ENCODE measurements at regions not wholly inside any gene's neighbourhood (a gene's known extent, or its start where the extent isn't known, plus 50 kb on each side); places are given as distances from the start of the nearest gene placed in this dataset.

GRCh38 chr16:62596125-62596524, 559.9 kb upstream of the CDH8 start:
- Histone ChIP-seq H3K36me3 (no peaks in the 10 kb centered on the region), H3K4me1 (no peaks in the 10 kb centered on the region), H3K27me3 (no peaks in the 10 kb centered on the region), H3K9me3 (no peaks in the 10 kb centered on the region), H3K4me3 (no peak overlapping the region), H3K27ac (no peak overlapping the region)
- intact Hi-C loops (cut with DNase I) = no loop called here
- TF ChIP-seq POLR2A (IDR thresholded peaks at IDR 0.05) (no peak), POLR2AphosphoS5 (IDR thresholded peaks at IDR 0.05; ENCODE audit: insufficient read depth in 1 of 2, low read depth in 1 of 2) (no peak)
- TF ChIP-seq, protein P1, sequence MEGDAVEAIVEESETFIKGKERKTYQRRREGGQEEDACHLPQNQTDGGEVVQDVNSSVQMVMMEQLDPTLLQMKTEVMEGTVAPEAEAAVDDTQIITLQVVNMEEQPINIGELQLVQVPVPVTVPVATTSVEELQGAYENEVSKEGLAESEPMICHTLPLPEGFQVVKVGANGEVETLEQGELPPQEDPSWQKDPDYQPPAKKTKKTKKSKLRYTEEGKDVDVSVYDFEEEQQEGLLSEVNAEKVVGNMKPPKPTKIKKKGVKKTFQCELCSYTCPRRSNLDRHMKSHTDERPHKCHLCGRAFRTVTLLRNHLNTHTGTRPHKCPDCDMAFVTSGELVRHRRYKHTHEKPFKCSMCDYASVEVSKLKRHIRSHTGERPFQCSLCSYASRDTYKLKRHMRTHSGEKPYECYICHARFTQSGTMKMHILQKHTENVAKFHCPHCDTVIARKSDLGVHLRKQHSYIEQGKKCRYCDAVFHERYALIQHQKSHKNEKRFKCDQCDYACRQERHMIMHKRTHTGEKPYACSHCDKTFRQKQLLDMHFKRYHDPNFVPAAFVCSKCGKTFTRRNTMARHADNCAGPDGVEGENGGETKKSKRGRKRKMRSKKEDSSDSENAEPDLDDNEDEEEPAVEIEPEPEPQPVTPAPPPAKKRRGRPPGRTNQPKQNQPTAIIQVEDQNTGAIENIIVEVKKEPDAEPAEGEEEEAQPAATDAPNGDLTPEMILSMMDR (IDR thresholded peaks at IDR 0.05) = no peak
- no peak for DNase-seq (ENCODE audit: extremely low spot score in 2 of 2)

DNA sequence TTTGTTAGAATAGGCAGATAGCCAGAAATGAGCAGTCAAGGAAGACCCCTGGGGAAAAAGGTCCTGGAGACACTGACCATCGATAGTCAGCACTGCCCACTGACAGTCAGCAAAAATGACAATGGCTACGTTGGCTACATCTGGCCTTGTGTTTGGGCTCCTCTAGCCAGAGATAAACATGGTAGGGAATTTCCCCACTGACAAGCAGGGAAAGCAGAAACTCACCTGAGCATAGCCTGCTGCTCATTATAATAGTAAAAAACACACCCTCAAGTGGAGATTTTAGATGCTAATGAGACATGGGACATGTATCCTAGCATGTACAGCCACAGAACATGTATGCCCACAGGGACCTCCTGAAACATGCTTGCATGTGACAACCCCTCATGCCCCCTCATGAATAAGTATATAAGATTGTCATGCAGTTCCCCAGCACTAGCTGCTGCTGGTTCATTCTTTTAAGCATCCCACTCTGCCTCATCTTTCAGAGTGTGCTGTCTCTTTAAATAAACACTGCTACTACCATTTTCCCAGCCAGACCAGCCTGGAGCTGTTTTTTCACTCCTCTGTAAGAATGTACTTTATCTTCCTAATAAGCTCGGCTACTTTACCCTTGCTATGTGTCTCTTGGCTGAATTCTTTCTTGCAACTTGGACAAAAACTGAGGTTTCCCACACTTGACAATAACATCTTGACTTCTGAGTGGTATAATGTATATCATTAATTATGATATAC, 550.1 kb upstream of the CDH8 start:
- TF ChIP-seq, protein P1 (IDR thresholded peaks at IDR 0.05) = no peak
- TF ChIP-seq POLR2AphosphoS5 (IDR thresholded peaks at IDR 0.05; ENCODE audit: insufficient read depth in 1 of 2, low read depth in 1 of 2) = no peak
- no peak for TF ChIP-seq POLR2A (IDR thresholded peaks at IDR 0.05)
- no peaks in the 10 kb centered on the region for H3K9me3 ChIP-seq
- H3K27ac ChIP-seq = no peak overlapping the region
- no peaks in the 10 kb centered on the region for H3K4me1 ChIP-seq
- DNase-seq (ENCODE audit: extremely low spot score in 2 of 2) = no peak
- H3K27me3 ChIP-seq = no peaks in the 10 kb centered on the region
- no peak overlapping the region for H3K4me3 ChIP-seq
- H3K36me3 ChIP-seq = no peaks in the 10 kb centered on the region
- intact Hi-C loops (cut with DNase I) = no loop called here

DNA sequence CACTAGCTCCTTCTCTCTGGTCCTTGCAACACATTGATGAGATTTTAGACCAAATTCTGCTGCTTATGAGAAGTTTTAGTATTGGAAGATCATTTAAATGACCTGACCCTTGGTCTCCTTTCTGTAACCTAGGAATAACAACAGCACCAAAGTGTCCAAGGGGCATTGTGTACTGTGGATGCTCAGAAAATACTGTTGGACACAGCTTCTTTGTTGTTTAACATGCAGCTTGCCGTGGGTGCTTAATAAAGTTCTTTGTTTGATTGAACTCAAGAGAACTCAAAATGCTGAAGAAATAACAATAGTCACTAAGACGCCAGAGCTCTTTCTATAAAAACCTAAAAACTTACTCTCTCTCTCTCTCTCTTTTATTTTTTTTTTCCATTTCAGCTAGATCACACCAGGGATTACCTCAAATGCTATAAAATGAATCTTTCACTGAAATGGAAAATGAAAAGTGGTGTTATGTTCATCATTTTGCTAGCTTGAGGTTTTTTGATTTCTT, 548.9 kb upstream of the CDH8 start:
- intact Hi-C loops (cut with DNase I) = no loop called here
- no peak for DNase-seq (ENCODE audit: extremely low spot score in 2 of 2)
- no peak overlapping the region for H3K27ac ChIP-seq
- H3K27me3 ChIP-seq = no peaks in the 10 kb centered on the region
- H3K36me3 ChIP-seq = no peaks in the 10 kb centered on the region
- no peak overlapping the region for H3K4me3 ChIP-seq
- TF ChIP-seq POLR2AphosphoS5 (IDR thresholded peaks at IDR 0.05; ENCODE audit: insufficient read depth in 1 of 2, low read depth in 1 of 2) = no peak
- TF ChIP-seq POLR2A (IDR thresholded peaks at IDR 0.05) = no peak
- TF ChIP-seq, protein P1 (IDR thresholded peaks at IDR 0.05) = no peak
- H3K4me1 ChIP-seq = no peaks in the 10 kb centered on the region
- H3K9me3 ChIP-seq = no peaks in the 10 kb centered on the region

GRCh38 chr16:62583414-62583813, 547.2 kb upstream of the CDH8 start:
- no peak for DNase-seq (ENCODE audit: extremely low spot score in 2 of 2)
- Histone ChIP-seq H3K27me3 (no peaks in the 10 kb centered on the region), H3K27ac (no peak overlapping the region), H3K4me1 (no peaks in the 10 kb centered on the region), H3K9me3 (no peaks in the 10 kb centered on the region), H3K4me3 (no peak overlapping the region), H3K36me3 (no peaks in the 10 kb centered on the region)
- intact Hi-C loops (cut with DNase I) = no loop called here
- TF ChIP-seq, protein P1 (IDR thresholded peaks at IDR 0.05) = no peak
- TF ChIP-seq POLR2AphosphoS5 (IDR thresholded peaks at IDR 0.05; ENCODE audit: insufficient read depth in 1 of 2, low read depth in 1 of 2) = no peak
- TF ChIP-seq POLR2A (IDR thresholded peaks at IDR 0.05) = no peak

DNA sequence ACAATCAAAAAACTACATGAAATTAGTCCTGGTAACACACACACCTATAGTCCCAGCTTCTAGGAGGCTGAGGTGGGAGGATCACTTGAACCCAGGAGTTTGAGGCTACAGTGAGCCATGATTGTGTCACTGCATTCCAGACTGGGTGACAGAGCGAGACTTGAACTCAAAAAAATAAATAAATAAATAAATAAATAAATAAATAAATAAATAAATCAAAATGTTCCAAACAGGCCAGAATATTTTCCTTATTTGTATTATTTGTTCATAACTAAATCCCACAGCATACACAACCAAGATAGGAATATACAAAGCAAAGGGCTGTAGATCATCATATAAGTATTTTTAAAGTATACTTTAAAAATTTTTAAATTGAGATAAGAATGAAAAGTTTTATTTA, 537.2 kb upstream of the CDH8 start:
- H3K27me3 ChIP-seq = no peaks in the 10 kb centered on the region
- no peaks in the 10 kb centered on the region for H3K36me3 ChIP-seq
- intact Hi-C loops (cut with DNase I) = no loop called here
- no peaks in the 10 kb centered on the region for H3K9me3 ChIP-seq
- H3K4me3 ChIP-seq = no peak overlapping the region
- DNase-seq (ENCODE audit: extremely low spot score in 2 of 2) = no peak
- no peaks in the 10 kb centered on the region for H3K4me1 ChIP-seq
- TF ChIP-seq POLR2A (IDR thresholded peaks at IDR 0.05) = no peak
- TF ChIP-seq POLR2AphosphoS5 (IDR thresholded peaks at IDR 0.05; ENCODE audit: insufficient read depth in 1 of 2, low read depth in 1 of 2) = no peak
- TF ChIP-seq, protein P1 (IDR thresholded peaks at IDR 0.05) = no peak
- no peak overlapping the region for H3K27ac ChIP-seq

Data from vagina (tissue), 2 donors.